ENCODE measurements at regions not wholly inside any gene's neighbourhood (a gene's known extent, or its start where the extent isn't known, plus 50 kb on each side); places are given as distances from the start of the nearest gene placed in this dataset.

- TF ChIP-seq CTCF (IDR thresholded peaks at IDR 0.05 in 8 of 11, conservative IDR thresholded peaks at IDR 0.05 in 3 of 11) (no peak), POLR2AphosphoS5 (IDR thresholded peaks at IDR 0.05) (no peak), POLR2A (IDR thresholded peaks at IDR 0.05) (no peak)
Measured at GRCh38 chr1:20429296-20429695, 56.7 kb downstream of the CAMK2N1 start.
